Colonic mucosa (tissue), 4 donors: ENCODE measurements at regions not wholly inside any gene's neighbourhood (a gene's known extent, or its start where the extent isn't known, plus 50 kb on each side); places are given as distances from the start of the nearest gene placed in this dataset.

Experiments used
- DNase-seq: peaks from one replicate; pipeline ENCODE4 v3.0.0-alpha.2; 2020
- H3K27ac ChIP-seq: fragments of 200-600 bp; one replicate; pipeline ENCODE4 v1.8.0; 2021
- H3K27me3 ChIP-seq: fragments of 200-600 bp; one replicate; pipeline ENCODE4 v1.8.0; 2021
- H3K36me3 ChIP-seq: fragments of 200-600 bp; one replicate; pipeline ENCODE4 v1.8.0; 2021
- H3K4me1 ChIP-seq: fragments of 200-600 bp; one replicate; pipeline ENCODE4 v1.8.0; 2021; ENCODE audit warnings: mild to moderate bottlenecking
- H3K4me3 ChIP-seq: fragments of 200-600 bp; one replicate; pipeline ENCODE4 v1.8.0; 2021
- H3K9ac ChIP-seq, 2 donors: one replicate each; pipeline ENCODE4 v1.7.0; 2013; ENCODE audit warnings: control low read depth in 2 of 2, low read depth in 2 of 2, low read length in 2 of 2
- H3K9me3 ChIP-seq: fragments of 200-600 bp; one replicate; pipeline ENCODE4 v1.8.0; 2021
- CTCF ChIP-seq: fragments of 200-600 bp; IDR thresholded peaks from one replicate; pipeline ENCODE4 v1.8.0; 2022; ENCODE audit warnings: antibody characterized with exemption, mild to moderate bottlenecking
- intact Hi-C: fragments of 100-400 bp; cut with DNase I; formaldehyde crosslinking; loops from one replicate; pipeline ENCODE4 v1.14.1; 2022
- donor health status: healthy.
- donor health status: DM: no; HTN: no; CAD: no.
- donor health status: DM: no; HTN: no; CAD: no.

GRCh38 chr1:14420686-14421085, 177.8 kb upstream of the KAZN start:
- H3K9me3 ChIP-seq = no peaks in the 10 kb centered on the region
- no peaks in the 10 kb centered on the region for H3K4me1 ChIP-seq
- H3K36me3 ChIP-seq = no peaks in the 10 kb centered on the region
- DNase-seq = no peak
- no peak overlapping the region for H3K4me3 ChIP-seq
- TF ChIP-seq CTCF = no peak
- no peak overlapping the region for H3K9ac ChIP-seq
- H3K27ac ChIP-seq = no peak overlapping the region
- H3K27me3 ChIP-seq = no peaks in the 10 kb centered on the region
- intact Hi-C loops = no loop called here

- no peaks in the 10 kb centered on the region for H3K4me1 ChIP-seq
- H3K9me3 ChIP-seq = no peaks in the 10 kb centered on the region
- TF ChIP-seq CTCF = no peak
- DNase-seq = no peak
- H3K4me3 ChIP-seq = no peak overlapping the region
- no peak overlapping the region for H3K9ac ChIP-seq
- intact Hi-C loops = no loop called here
- no peak overlapping the region for H3K27ac ChIP-seq
- no peaks in the 10 kb centered on the region for H3K36me3 ChIP-seq
- no peaks in the 10 kb centered on the region for H3K27me3 ChIP-seq
Observed at GRCh38 chr1:14421295-14421976, 177.0 kb upstream of the KAZN start.

DNA sequence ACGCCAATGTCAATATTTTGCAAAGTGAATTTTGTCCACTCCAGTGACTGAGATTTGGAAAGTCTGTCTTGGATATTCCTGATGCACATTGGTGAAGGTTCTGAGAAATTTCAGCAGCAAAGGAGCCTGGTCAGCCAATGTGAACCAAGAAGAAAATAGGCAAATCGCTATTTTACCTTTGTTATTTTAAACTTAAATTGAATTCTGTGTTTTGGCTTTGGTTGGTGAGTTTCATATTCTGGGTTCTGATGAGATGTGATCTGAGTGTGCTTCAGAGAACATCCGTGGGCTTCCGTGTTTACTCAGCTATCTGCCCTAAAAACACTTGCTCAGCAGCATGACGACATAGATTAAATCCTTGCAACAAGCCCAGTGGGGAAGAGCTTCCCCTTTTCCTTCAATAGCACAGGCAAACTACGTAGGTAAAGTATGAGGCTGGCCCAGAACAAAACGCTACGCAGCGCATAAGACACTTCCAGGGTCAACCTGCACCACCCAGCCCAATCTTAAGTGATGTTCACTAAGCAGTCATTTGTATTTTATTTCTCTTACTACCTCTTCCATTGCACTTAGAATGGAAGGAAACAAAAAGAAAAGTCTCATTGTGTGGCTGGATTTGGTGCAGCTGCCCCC, 176.4 kb upstream of the KAZN start:
- intact Hi-C loops = no loop called here
- Histone ChIP-seq H3K4me1 (no peaks in the 10 kb centered on the region), H3K27me3 (no peaks in the 10 kb centered on the region), H3K36me3 (no peaks in the 10 kb centered on the region), H3K27ac (no peak overlapping the region), H3K9ac (no peak overlapping the region), H3K4me3 (no peak overlapping the region), H3K9me3 (no peaks in the 10 kb centered on the region)
- no peak for DNase-seq
- TF ChIP-seq CTCF = no peak

DNA sequence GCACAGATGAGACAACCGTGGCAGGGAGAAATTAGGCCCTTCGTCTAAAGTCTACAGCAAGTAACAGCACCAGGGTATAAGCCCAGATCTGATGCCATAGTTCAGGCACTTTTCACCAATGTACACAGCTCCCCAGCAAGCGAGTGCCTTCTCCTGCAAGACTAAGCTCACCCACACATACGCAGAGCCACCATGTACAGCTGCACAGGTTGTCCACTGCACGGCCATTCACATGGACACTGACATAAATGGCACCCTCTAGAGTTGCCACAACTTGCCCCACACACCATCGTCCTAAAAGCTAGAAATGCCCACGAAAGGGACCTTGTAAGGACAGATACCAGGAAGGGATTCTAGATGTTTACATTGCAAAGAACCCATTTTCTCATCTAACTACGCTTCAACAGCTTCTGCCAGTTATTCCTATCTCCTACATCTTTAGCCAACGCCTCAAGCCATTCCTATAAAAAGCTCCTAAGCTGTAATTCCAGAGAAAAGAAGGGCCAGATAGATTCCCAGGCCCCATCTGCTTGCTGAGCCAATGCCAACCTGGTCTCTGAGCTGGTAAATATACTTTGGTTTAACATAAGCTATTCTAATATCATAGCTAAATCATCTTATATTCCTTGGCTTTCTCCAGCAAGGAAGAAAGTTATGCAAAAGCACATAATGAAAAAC, 174.0 kb upstream of the KAZN start:
- no peaks in the 10 kb centered on the region for H3K4me1 ChIP-seq
- H3K9me3 ChIP-seq = no peaks in the 10 kb centered on the region
- no peaks in the 10 kb centered on the region for H3K36me3 ChIP-seq
- H3K27me3 ChIP-seq = no peaks in the 10 kb centered on the region
- H3K9ac ChIP-seq = no peak overlapping the region
- H3K27ac ChIP-seq = no peak overlapping the region
- TF ChIP-seq CTCF = no peak
- no peak overlapping the region for H3K4me3 ChIP-seq
- intact Hi-C loops = no loop called here
- no peak for DNase-seq

- Histone ChIP-seq H3K9ac (no peak overlapping the region), H3K36me3 (no peaks in the 10 kb centered on the region), H3K27ac (no peak overlapping the region), H3K27me3 (no peaks in the 10 kb centered on the region), H3K4me1 (no peaks in the 10 kb centered on the region), H3K4me3 (no peak overlapping the region), H3K9me3 (no peaks in the 10 kb centered on the region)
- intact Hi-C loops = no loop called here
- TF ChIP-seq CTCF = no peak
- DNase-seq = no peak
Observed at GRCh38 chr1:14426854-14427253, 171.6 kb upstream of the KAZN start.
